ENCODE measurements at regions not wholly inside any gene's neighbourhood (a gene's known extent, or its start where the extent isn't known, plus 50 kb on each side); places are given as distances from the start of the nearest gene placed in this dataset.

GRCh38 chr3:194871143-194871863 is 185.6 kb downstream of the FAM43A start:
- TF ChIP-seq NR3C1 (IDR thresholded peaks at IDR 0.05) (no peak), CTCF (IDR thresholded peaks at IDR 0.05) (no peak), ESRRA (IDR thresholded peaks at IDR 0.05; ENCODE audit: borderline replicate concordance, low read length) (no peak), EP300 (IDR thresholded peaks at IDR 0.05) (no peak), SMC3 (IDR thresholded peaks at IDR 0.05) (no peak), USF2 (IDR thresholded peaks at IDR 0.05) (no peak), POLR2A (IDR thresholded peaks at IDR 0.05; ENCODE audit: low read length) (no peak), CEBPB (IDR thresholded peaks at IDR 0.05) (no peak), NFE2L2 (conservative IDR thresholded peaks at IDR 0.05; ENCODE audit: low read length) (no peak), KDM1A (IDR thresholded peaks at IDR 0.05; ENCODE audit: low read depth) (no peak)

Measured in A549 (cell line).